Gastrocnemius medialis (tissue), 4 donors: ENCODE measurements at regions not wholly inside any gene's neighbourhood (a gene's known extent, or its start where the extent isn't known, plus 50 kb on each side); places are given as distances from the start of the nearest gene placed in this dataset.

ENCODE experiments used
- ATAC-seq, 2 donors: fragments of 150-250 bp; one replicate each; pipeline ENCODE4 v1.9.1; 2016
- DNase-seq, 2 donors: peaks; one replicate each; pipeline ENCODE4 v3.0.0-alpha.2; 2019
- H3K27ac ChIP-seq, 4 donors: fragments of 200-600 bp; sonication (generic); 1 replicate in 1 of 4; 2 replicates in 3 of 4; pipeline ENCODE4 v1.5.1; 2016 to 2018; ENCODE audit warnings: mild to moderate bottlenecking in 2 of 4, moderate library complexity in 1 of 4
- H3K27me3 ChIP-seq, 3 donors: fragments of 200-600 bp; sonication (generic) in 2 of 3; 1 replicate in 1 of 3; 2 replicates in 2 of 3; pipeline versions ENCODE4 v1.5.1 to v1.6.0; 2016 to 2019; ENCODE audit warnings: mild to moderate bottlenecking in 1 of 3, moderate library complexity in 1 of 3
- H3K36me3 ChIP-seq, 2 donors: fragments of 200-600 bp; sonication (generic) in 1 of 2; one replicate each; pipeline ENCODE4 v1.5.1; 2017 to 2018
- H3K4me1 ChIP-seq, 2 donors: fragments of 200-600 bp; sonication (generic) in 1 of 2; one replicate each; pipeline ENCODE4 v1.5.1; 2016 to 2017; ENCODE audit warnings: mild to moderate bottlenecking in 2 of 2
- H3K4me3 ChIP-seq, 4 donors: fragments of 200-600 bp; sonication (generic) in 3 of 4; 1 replicate in 1 of 4; 2 replicates in 3 of 4; pipeline ENCODE4 v1.5.1; 2016 to 2019; ENCODE audit warnings: mild to moderate bottlenecking in 2 of 4
- H3K9me3 ChIP-seq, 3 donors: fragments of 200-600 bp; sonication (generic) in 2 of 3; 1 replicate in 1 of 3; 2 replicates in 2 of 3; pipeline ENCODE4 v1.5.1; 2016 to 2019
- POLR2A ChIP-seq, 2 donors: fragments of 450-650 bp; IDR thresholded peaks; one replicate each; pipeline ENCODE4 v1.6.1; 2017; ENCODE audit warnings: antibody characterized with exemption in 2 of 2, mild to moderate bottlenecking in 2 of 2, moderate library complexity in 2 of 2
- in situ Hi-C, 4 donors: fragments of 200-750 bp; cut with MboI; loops; one replicate each; pipeline versions ENCODE4 v1.15.0 to v1.8.0; 2017; ENCODE audit warnings: low sequenced_read_pairs in 4 of 4
- intact Hi-C: fragments of 100-400 bp; cut with DNase I; formaldehyde crosslinking; loops from one replicate; pipeline ENCODE4 v1.15.1; 2023; ENCODE audit warnings: low total_unique reads
- TF ChIP-seq, protein P1 (sequence below), 5 experiments: fragments of 450-650 bp in 3 of 5; fragments of 200-600 bp in 2 of 5; sonication (generic) in 2 of 5; IDR thresholded peaks in 4 of 5; conservative IDR thresholded peaks in 1 of 5; 1 replicate in 4 of 5; 2 replicates in 1 of 5; pipeline ENCODE4 v1.5.1; 2016 to 2019; ENCODE audit warnings: antibody characterized with exemption in 5 of 5, mild to moderate bottlenecking in 3 of 5, moderate library complexity in 3 of 5

DNA sequence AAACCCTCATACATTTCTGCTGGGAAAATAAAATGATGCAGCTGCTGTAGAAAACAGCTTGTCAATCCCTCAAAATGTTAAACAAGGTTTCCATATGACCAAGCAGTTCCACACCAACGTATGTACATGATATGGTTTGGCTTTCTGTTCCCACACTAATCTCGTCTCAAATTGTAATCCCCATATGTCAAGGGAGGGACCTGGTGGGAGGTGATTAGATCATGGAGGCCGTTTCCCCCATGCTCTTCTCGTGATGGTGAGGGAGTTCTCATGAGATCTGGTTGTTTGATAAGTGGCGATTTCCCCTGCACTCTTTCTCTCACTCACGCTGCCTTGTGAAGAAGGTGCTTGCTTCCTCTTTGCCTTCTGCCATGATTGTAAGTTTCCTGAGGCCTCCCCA, 100.6 kb upstream of the SLC24A5 start:
- Histone ChIP-seq H3K27me3 (no peaks in the 10 kb centered on the region), H3K9me3 (no peaks in the 10 kb centered on the region), H3K4me3 (no peak overlapping the region), H3K36me3 (no peaks in the 10 kb centered on the region), H3K4me1 (no peaks in the 10 kb centered on the region), H3K27ac (no peak overlapping the region)
- TF ChIP-seq, protein P1, sequence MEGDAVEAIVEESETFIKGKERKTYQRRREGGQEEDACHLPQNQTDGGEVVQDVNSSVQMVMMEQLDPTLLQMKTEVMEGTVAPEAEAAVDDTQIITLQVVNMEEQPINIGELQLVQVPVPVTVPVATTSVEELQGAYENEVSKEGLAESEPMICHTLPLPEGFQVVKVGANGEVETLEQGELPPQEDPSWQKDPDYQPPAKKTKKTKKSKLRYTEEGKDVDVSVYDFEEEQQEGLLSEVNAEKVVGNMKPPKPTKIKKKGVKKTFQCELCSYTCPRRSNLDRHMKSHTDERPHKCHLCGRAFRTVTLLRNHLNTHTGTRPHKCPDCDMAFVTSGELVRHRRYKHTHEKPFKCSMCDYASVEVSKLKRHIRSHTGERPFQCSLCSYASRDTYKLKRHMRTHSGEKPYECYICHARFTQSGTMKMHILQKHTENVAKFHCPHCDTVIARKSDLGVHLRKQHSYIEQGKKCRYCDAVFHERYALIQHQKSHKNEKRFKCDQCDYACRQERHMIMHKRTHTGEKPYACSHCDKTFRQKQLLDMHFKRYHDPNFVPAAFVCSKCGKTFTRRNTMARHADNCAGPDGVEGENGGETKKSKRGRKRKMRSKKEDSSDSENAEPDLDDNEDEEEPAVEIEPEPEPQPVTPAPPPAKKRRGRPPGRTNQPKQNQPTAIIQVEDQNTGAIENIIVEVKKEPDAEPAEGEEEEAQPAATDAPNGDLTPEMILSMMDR (IDR thresholded peaks at IDR 0.05 in 4 of 5, conservative IDR thresholded peaks at IDR 0.05 in 1 of 5): no peak
- no peak for TF ChIP-seq POLR2A (IDR thresholded peaks at IDR 0.05)
- ATAC-seq (no peak), DNase-seq (no peak)
- in situ Hi-C loops: no loop called here
- intact Hi-C loops: no loop called here

DNA sequence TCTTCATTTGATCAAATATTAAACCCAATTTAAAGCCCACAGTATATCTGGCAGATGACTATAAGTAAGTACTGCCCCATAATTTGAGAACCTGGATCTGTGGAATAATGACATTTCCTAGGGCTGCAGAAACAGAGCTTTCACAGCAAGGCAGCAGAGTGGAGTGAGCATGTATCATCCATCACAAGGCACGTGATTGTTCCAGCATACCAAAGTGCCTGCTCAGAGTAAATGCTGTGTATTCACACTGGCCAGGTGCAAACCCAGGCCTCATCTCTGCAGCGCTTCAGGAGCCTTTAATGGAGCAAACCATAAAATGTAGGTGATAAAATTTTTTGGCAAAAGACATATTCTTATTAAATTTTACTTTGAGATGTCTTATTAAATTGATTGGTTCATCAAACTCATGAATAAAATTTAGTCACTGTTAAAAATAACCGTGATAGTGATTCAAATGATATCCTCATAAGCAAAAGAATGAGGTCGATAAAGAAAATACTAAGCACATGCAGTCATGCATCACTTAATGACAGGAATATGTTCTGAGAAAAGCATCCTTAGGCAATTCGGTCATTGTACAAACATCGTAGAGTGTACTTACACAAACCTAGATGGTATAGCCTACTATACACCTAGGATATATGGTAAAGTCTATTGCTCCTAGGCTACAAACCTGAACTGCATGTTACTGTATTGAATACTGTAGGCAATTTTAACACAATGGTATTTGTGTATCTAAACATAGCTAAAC, 99.3 kb upstream of the SLC24A5 start:
- ATAC-seq (no peak), DNase-seq (no peak)
- Histone ChIP-seq H3K27me3 (no peaks in the 10 kb centered on the region), H3K27ac (no peak overlapping the region), H3K36me3 (no peaks in the 10 kb centered on the region), H3K9me3 (no peaks in the 10 kb centered on the region), H3K4me3 (no peak overlapping the region), H3K4me1 (no peaks in the 10 kb centered on the region)
- intact Hi-C loops: no loop called here
- no peak for TF ChIP-seq POLR2A (IDR thresholded peaks at IDR 0.05)
- TF ChIP-seq, protein P1 (IDR thresholded peaks at IDR 0.05 in 4 of 5, conservative IDR thresholded peaks at IDR 0.05 in 1 of 5): no peak
- in situ Hi-C loops: no loop called here

DNA sequence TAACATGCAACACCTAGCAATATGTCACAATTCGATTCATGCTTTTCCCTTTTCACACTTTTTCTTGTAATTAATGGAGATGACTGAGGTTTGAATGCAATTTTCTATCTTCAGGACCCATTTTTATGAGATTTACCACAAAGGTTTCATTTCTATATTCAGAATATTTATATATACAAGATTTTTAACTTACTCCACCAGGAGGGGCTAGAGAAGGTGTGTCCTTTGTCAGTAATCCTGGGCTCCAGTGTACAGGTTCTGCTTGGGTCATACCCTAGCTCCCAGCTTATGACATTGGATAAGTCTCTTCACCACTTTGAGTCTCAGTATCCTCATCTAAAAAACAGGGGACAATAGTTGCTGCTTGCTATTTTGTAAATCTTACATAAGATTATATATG, 95.7 kb upstream of the SLC24A5 start:
- no peak overlapping the region for H3K4me3 ChIP-seq
- no peaks in the 10 kb centered on the region for H3K4me1 ChIP-seq
- intact Hi-C loops: no loop called here
- DNase-seq (no peak), ATAC-seq (no peak)
- H3K9me3 ChIP-seq: no peaks in the 10 kb centered on the region
- in situ Hi-C loops: no loop called here
- TF ChIP-seq, protein P1 (IDR thresholded peaks at IDR 0.05 in 4 of 5, conservative IDR thresholded peaks at IDR 0.05 in 1 of 5): no peak
- no peak for TF ChIP-seq POLR2A (IDR thresholded peaks at IDR 0.05)
- H3K27ac ChIP-seq: no peak overlapping the region
- no peaks in the 10 kb centered on the region for H3K36me3 ChIP-seq
- H3K27me3 ChIP-seq: no peaks in the 10 kb centered on the region

DNA sequence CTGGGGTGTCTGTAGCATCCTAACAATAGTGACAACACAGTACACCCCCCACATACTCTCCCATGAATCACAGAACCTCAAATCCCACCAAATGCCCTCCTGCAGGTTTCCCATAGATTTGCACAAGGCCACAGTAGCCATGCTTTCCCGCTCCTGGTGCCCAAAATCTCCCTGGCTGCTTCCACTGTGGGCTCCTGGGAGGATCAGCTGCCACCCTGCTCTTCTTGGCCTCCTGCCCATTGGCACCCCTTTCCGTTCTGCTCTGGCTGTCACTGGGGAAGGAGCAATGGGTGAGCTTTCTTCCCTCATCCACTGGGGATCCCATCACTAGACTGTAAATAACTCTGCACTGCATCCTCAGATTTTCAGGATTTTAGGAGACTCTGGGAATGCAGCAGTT, 92.1 kb upstream of the SLC24A5 start:
- Histone ChIP-seq H3K4me1 (no peaks in the 10 kb centered on the region), H3K36me3 (no peaks in the 10 kb centered on the region), H3K9me3 (no peaks in the 10 kb centered on the region), H3K27ac (no peak overlapping the region), H3K27me3 (no peaks in the 10 kb centered on the region), H3K4me3 (no peak overlapping the region)
- in situ Hi-C loops: no loop called here
- DNase-seq: no peak
- ATAC-seq: no peak
- TF ChIP-seq, protein P1 (IDR thresholded peaks at IDR 0.05 in 4 of 5, conservative IDR thresholded peaks at IDR 0.05 in 1 of 5): no peak
- no peak for TF ChIP-seq POLR2A (IDR thresholded peaks at IDR 0.05)
- intact Hi-C loops: no loop called here

DNA sequence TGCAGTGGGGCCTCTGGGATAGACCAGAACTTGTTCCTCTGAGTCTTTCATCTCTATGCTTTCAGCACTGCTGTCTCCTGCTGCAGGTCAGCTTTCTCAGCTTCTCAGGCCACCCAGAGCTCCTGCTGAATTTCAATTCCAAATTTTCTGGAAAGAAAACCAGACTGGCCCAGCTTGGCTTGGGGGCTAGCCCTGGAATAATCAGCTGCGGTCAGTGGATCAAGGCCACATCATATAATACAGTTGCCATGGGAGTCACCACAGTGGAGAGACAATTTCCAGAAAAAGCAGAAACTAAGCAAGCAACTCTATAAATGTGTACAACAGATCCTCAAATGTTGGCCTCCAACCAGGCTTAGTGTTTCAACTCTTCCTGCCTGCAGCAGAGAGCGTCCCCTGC, 91.1 kb upstream of the SLC24A5 start:
- Histone ChIP-seq H3K4me1 (no peaks in the 10 kb centered on the region), H3K27me3 (no peaks in the 10 kb centered on the region), H3K36me3 (no peaks in the 10 kb centered on the region), H3K9me3 (no peaks in the 10 kb centered on the region), H3K27ac (no peak overlapping the region), H3K4me3 (no peak overlapping the region)
- DNase-seq (no peak), ATAC-seq (no peak)
- in situ Hi-C loops (no loop called here), intact Hi-C loops (no loop called here)
- TF ChIP-seq, protein P1 (IDR thresholded peaks at IDR 0.05 in 4 of 5, conservative IDR thresholded peaks at IDR 0.05 in 1 of 5): no peak
- TF ChIP-seq POLR2A (IDR thresholded peaks at IDR 0.05): no peak
